ENCODE measurements at regions not wholly inside any gene's neighbourhood (a gene's known extent, or its start where the extent isn't known, plus 50 kb on each side); places are given as distances from the start of the nearest gene placed in this dataset.

DNA sequence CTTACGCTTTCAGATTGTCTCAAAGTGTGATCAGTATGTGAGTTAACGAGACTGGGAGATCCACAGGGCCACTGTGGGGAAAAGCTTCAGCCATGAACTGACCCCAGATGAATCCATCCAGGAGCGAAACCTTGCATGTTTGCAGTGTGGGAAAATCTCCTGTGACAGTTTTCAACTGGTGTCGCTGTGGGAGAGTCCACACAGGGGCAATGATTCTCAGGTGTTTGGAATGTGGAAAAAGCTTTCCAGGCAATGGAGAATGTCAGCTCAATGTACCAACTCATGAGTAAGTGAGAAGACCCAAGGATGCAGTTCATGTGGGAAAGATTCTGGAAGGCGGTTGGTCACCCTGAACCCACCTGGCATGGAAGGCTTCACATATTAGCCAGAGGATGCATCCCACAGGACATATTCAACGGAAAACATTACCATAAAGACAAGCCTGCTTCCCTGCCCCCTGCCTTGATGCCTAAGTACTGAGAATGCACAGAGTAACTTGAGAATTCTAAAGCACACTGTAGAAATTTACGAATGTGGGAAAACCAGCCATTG, 204.1 kb upstream of the BMPER start:
- DNase-seq = no peak

DNA sequence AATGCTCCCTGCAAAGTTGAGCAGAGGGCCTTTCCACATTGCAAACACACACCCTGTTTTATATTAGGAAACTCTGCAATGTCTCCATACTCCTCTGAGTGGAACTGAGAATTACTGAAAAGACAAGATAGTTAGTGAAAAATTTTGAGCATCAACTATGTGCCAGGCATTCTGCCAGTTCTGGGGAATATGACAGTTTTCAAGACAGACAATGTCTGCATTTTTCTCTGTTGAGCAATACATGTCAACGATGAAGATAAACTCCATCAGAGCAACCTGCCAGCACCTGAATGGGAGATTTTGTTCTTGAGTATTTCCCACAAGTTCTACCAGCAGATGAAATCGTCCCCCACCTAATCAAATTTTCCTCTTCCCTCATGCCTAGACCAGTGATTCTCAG, 203.4 kb upstream of the BMPER start:
- no peak for DNase-seq

DNA sequence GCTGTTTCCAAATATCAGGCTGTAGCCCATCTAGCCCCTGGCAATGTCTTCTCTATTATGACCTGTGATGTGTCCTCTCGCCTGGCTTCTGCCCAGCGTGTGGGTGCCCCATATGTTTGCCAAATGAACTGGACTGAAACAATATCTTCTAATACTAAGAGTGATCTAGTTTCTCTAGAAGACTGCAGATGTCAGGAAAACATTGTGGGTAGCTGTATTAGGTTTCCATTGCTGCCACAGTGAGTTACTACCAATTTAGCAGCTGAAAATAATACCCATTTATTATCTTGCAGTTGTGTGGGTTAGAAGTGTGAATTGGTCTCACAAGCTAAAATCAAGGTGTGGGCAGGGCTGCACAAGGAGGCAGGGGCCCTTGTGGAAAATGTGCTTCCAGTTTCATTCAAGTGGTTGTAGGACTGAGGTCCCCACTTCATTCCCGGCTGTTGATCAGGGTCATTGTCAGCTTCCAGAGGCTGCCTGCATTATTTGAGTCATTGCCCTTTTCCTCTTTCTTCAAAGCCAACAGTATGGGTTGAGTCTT, 202.8 kb upstream of the BMPER start:
- no peak for DNase-seq

DNA sequence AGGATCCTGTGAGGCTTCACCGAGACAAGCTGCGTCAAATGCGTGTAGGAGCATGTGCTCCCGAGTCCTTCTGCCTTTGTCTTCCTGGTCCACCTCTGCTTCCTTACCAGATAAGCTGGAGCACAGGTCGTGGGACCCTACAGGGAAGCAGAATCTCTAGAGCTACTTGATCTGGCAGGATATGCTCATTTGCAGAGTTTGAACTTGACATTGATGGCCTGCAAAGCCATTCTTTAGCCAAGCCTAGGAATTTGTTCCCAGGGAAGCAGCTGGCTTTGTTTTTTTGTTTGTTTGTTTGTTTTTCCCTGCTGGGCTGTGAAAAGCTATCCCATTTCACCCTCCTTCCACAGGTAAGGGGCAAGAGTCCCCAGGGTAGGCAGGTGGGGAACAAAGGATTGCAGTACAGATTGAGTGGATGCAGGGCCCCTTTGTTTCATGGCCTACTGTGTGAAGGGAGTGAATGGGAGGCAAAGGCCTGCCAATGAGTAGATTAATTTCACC, 200.0 kb upstream of the BMPER start:
- no peak for DNase-seq

DNA sequence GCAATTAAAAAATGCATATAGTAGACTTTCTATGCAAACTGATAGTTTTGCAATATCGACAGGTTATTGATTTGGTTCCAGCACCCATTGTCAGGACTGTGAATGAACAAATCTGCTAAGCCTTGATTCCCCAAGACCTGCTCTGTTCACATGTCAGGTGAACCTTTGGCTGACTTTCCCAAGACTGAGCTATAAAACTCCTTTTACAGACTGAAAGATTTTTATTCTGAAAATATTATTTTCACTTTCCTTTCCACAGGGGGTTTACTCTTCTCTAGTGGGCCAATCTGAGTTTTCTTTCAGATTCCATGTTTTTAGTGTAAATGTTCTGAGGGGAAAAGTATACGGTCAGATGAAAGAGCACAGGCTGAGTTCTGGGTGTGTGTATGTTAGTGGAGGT, 199.2 kb upstream of the BMPER start:
- DNase-seq = no peak

DNA sequence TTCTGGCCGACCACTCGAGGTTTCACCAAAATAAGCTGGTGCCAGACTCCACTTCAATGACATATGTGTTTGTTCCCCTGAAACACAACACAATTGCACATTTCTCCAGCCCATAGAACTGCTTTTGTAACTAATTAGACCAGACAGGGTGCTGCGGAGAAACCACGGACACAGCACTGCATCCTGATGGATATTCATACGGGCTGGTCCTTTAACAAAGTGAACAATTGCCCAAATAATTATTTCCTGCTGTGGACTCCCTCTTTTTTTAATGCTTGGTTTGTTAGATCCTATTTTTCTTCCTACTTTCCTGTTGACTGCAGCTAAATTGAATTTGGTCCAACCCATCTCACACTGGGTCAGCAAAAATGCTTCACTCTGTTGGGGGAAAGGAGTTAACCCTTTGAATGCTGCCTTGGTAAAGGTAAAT, 198.6 kb upstream of the BMPER start:
- no peak for DNase-seq

DNA sequence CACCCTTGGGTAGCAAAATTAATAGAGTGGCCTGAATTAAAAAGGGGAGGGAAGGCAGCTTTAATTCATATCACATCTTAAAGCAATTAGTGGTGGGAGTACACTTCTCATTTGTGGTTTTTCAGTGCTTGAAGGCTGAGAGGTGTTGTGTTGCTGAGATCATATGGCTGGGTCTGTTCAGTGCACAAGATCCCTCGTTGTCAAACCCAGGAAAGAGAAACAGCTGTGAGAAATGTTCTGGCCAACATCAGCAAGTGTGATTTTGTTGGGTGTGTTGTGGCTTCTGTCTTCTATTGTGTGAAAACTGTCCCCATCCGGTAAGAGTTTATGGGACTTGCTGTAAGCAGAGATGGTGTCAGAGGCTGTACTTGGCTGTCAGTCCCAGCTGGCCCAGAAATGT, 197.9 kb upstream of the BMPER start:
- no peak for DNase-seq

DNA sequence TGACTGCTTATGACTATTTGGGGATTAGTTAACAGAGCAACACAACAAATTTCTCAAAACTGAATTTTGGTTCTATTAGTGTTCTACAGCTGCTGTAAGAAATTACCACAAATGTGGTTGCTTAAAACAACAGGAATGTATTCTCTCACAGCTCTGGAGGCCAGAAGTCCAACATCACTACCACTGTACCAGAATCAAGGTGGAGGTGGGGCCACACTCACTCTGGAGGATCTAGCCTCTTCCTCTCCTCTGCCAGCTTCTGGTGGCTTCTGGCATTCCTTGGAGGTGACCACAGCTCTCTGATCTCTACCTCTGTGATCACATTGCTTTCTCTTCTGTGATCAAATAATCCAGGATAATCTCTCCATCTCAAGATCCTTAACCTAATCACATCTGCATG, 194.7 kb upstream of the BMPER start:
- DNase-seq = no peak

DNA sequence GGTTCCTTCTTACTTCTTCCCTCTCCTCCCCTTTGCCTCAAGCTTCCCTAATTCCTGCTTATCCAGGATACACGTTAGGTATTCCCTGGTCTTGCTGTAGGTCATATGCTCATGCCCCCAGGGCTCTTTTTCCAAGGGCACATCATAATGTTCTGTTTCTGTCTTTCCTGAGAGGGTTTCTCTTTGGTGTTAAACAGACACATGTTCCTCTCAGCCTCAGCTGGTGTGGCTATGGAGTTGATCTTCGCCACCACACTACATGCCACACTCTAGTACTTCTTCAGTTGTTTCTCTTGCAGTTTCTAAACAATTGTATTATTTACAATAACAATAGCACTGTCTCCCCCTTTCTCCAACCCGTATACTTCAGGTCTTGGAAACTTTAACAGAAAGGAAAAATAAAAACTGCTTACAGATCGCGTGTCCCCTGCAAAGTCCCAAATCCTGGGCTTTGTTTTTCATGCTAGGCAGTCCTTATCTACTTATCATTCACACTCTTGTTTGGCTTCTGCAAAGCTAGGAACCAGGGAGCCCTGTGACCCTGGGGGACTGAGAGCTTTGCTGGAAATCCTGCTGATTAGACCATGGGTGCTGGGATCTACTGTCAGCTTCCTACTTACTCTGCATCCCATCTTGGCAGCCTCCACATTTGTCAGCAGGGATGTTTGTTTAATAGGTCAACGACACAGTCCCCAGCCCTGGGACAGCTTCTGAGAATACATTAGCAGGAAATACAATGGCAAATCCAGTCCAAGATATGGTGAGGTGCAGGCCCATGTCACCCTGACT, 193.9 kb upstream of the BMPER start:
- no peak for DNase-seq

DNA sequence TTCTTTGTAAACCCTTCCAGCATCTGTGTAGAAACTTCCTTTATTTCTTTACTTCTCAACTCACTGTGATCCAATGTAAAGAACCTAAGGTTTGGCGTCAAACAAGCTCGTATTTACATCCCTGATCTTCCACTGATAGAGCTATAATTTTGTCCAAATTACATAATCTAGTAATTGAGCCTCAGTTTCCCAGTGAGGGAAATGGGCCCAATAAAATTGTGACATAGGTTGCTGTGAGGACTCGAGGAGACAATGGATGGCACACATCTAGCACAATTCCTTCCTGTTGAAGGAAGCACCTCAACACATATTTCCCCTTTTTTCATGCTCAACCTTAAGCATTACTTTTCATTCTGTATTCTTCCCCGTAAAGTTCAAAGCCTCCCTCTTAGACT, 193.3 kb upstream of the BMPER start:
- no peak for DNase-seq

DNA sequence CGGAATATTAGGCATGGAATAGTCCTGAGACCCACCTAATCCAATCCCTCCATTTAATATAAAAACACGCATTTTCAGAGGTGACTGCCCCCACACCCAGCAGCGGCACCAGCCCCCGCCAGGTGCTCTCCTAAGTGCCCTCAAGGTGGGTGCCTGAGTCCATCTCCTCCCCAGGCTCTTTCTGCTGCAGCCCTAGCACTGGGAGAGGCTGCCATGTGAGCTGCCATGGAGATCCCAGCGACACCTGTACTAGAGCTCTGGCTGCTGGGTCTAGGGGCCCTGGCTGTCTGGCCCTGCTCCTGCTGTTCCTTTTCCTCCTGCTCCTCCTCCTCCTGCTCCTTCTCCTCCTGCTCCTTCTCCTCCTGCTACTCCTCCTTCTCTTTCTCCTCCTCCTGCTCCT, 191.1 kb upstream of the BMPER start:
- DNase-seq = no peak

DNA sequence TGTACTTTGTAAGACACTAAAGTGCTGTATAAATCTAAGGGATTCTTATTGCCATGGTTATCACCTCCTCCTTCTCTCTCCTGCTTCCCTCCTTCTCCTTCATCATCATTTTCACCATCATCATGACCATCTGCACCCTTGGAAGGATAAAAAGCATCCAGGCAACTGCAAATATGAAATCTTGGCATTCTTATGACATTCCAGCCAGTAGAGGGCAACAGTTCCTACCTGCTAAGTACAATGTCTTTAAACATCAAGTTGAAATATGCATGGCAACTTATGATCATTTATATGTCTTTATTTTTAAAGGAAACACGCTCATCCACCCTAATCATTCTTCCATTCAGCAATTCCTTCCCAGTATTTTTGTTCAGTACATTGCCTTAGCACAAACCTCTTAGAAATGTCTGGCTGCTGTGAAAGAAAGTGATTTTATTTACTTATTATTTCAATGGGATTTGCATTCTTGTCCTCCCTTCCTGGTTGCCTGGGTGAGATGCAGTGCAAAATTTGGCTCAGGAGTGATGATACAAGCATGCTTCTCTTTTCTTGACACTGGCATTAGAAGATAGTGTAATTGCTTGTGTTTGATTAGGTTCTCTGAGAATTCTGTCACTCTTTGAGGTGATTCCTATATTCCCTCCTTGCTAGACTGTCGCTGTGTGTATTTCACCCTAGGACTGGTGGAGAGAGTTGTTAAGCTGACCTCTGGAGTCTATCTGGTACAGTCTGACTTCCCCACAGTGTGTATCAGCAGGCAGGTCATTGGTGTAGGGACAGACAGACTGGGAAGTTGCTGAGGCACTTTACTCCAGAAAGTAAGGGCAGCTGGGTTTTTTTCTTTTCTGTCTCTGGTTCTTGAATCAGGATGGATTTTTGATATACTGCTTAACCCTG, 188.5 kb upstream of the BMPER start:
- DNase-seq = no peak

DNA sequence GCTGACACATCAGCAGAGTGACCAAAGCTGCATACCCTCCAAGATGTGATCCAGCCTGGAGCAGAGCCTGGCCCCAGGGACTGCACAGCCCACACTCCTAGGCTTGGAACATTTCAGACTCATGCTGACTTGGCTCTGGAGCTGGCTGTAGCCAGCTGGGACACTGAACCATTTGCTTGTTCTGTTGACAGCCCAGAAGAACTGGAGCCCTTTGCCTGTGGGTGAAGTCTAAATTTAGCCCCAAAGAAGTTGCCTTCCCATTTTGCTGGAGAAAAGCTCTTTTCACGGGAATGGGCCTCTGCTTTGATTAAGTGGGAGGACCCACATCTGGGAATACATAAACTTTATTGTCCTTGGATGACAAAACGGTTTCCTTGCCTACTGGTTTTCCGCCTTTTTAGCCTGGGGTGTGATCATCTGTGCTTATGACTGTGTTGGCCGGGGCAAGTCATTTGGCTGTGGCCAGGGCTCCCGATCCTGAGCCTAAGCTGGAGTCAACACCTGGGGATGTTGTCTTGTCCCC, 186.2 kb upstream of the BMPER start:
- DNase-seq = no peak

DNA sequence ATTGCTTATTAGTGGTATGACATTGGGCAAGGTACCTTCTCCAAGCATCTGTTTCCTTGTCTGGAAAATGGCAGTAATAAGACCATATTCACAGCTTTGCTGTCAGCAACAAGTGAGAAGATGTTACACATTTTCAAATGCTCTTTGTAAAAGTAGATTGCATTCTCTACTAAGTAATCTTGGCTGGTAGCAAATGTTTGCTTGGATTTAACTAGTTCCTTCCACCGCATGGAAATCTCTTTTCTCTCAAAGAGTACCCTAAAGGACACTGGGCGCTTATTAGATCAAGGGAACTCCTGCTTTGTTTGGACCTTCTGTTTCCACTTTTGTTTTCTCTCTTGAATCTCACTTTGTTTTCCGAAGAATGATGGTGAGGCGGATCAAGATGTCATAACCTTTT, 185.2 kb upstream of the BMPER start:
- DNase-seq = no peak

DNA sequence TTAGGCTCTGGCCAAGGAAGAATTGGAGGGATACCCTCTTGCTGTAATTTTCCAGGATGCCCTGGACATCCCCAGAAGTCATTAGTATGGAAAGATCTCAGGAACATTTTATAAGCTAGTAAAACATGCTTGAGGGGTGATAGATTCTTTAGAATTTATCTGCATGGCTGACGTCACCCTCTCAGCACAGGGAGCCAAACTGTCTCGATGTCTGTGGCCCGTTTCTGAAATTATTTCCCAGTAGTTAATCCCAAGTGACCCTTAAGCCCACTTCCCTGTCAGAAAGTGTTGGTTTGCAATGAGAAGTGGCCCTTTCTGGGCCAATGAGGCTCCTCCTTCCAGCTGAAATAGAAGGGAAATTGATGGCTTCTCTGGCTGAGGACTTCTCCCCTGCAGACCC, 184.5 kb upstream of the BMPER start:
- DNase-seq = no peak

DNA sequence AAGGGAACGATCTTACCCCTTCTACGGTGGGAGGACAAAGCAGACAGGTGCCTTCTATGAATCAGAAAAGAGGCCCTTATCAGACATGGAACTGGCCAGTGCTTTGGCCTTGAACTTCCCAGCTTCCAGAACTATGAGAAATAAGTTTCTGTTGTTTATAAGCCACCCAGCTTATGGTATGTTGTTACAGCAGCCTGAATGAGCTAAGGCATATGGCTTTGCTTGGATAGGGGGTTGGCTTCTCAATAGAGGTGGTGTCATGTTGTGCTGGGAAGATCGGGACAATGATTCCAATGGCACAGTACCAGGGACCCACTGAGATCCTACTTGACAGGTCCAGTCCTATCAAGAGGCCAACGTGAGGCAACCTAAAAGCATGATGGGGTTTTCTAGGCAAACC, 183.4 kb upstream of the BMPER start:
- no peak for DNase-seq

DNA sequence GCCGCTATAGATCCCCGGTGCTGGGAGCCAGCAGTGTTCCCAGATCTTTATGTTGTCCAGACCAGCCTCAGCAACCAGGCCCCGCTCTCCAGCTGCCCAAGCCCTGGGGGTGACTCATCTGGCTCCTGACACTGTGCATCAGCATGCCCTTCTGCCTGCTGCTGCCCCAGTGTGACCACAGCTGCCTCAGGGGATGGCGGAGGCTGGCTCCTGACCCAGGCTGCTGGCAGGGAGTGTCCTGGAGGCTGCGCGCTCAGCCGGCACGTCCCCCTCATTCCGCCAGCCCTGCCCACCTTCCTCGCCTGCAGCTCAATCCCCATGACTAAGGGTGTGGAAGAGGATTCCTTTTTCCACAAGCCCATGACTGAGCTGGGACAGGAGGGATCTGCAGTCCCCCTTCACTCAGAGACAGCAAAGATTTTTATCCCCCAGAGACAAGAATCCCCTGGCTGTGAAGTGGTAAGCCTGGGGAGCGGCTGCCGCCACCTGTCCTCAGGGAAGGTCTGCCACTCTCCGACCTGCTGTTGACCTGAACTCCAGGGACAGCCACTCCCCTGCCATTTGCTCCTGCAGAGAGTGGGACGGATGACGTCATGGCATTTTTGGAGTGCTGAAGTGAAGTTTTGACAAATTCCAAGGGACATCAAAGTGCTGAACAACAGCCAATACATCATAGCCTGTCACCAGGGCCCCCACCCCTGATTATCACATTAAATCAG, 182.8 kb upstream of the BMPER start:
- no peak for DNase-seq

DNA sequence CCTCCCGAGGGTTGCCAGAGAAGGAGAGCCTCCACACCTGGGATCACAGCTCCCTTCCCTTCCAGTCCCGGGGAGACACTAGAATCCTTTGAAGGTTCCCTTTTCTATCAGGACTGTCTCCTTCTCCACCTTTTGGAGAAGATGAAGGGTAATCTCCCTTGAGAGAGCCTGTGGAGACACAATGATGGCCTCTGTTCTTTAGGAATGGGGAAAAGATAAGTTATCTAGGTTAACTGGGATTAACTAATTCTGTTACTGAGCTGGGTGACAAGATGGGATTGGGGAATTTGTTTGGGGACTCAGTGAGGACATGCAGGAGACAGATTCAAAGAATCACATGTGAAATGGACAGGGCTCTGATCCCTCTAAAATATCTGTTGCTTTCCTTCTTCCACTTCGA, 181.1 kb upstream of the BMPER start:
- DNase-seq = no peak

DNA sequence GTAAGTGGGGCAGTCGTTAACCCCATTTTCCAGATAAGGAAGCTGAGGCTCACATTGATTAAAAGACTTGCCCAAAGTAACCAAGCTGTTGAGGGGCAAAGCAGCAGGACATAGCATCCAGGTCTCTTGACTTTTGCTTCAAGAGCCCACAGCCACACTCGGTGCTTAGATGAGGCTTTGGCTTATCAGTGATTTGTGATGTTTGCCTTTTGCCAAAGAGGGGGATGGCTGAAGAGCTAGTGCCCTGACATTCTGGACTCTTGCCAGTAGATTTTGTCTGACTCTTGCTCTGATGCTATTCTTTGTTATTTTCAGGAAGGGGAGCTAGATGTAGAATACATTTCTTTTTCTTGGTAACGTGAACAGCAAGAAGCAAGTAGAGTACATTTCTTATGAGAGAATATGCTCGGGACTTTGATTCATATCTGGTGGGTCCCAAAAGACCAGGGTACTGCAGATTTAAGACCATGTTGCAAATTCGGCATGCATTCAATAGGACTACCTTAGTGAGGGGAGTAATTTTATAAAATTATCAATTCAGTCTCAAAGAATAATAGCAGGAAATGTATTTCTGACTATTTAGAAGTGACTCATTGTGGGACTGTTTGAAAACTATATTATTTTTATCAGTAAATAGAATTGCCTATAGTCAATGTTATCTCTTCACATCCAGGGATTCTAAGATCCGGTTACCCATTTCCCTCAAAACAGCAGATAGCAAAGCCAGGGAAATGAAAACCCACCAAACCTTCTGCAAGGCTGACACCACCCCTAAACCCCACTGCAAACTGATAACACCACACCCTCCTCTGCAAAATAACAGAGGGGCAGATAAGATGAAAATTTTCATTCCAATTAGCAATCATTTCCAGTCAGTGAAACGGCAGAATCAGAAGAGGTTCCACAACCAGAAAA, 180.0 kb upstream of the BMPER start:
- no peak for DNase-seq

DNA sequence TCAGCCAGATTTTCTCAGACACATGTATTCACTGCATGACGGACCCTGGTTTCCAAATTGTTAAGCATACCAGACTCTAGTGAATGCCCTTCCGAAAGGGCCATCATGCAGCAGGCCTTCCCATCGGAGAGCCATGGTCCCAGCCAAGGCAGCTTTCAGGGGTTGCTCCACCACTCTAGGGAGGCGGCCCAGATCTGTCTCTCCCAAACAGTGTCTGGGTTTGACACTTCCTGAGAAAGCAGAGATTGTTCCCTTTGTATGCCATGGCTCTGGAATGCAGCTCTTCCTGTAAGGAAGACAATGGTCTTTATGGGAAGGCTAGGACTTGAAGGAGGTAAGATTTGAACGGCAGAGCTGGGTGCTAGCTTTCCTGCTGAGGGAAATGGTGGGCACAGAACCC, 178.8 kb upstream of the BMPER start:
- no peak for DNase-seq

DNA sequence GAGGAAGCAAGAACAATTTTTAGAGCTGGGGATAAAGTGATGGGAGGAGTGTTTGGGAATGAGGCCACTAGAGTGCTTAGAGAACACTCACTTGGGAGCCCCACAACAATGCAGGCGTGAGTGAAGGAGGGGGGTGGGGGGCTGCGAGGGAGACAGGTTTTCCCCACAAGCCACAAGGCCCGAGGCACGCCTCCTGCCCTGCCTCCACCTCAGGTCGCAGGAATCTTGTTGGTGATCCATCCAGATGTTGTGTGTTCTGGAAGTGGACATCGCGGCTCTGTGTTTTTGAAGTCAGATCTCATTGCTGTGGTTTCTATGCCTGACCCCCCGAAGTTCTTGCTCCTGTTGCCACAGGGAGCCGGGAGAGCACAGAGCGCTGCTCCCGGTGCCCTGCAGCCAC, 178.0 kb upstream of the BMPER start:
- no peak for DNase-seq
